C4-2B (cell line): ENCODE measurements at regions not wholly inside any gene's neighbourhood (a gene's known extent, or its start where the extent isn't known, plus 50 kb on each side); places are given as distances from the start of the nearest gene placed in this dataset.

Experiments used
- H3K27ac ChIP-seq: fragments of 450-650 bp; 2 replicates; pipeline ENCODE4 v1.5.1; 2017
- CTCF ChIP-seq: fragments of 450-650 bp; conservative IDR thresholded peaks from 2 replicates; pipeline ENCODE4 v1.5.1; 2017; ENCODE audit warnings: mild to moderate bottlenecking
- ZFX ChIP-seq: fragments of 450-650 bp; IDR thresholded peaks from 2 replicates; pipeline ENCODE4 v1.6.1; 2017

- H3K27ac ChIP-seq, result no peak overlapping the region
- TF ChIP-seq CTCF, result no peak
- TF ChIP-seq ZFX, result no peak
Measured at GRCh38 chr3:75076481-75076880, 462.0 kb upstream of the CNTN3 start.

- no peak overlapping the region for H3K27ac ChIP-seq
- no peak for TF ChIP-seq ZFX
- no peak for TF ChIP-seq CTCF
Measured at GRCh38 chr3:75078290-75078689, 463.8 kb upstream of the CNTN3 start.

DNA sequence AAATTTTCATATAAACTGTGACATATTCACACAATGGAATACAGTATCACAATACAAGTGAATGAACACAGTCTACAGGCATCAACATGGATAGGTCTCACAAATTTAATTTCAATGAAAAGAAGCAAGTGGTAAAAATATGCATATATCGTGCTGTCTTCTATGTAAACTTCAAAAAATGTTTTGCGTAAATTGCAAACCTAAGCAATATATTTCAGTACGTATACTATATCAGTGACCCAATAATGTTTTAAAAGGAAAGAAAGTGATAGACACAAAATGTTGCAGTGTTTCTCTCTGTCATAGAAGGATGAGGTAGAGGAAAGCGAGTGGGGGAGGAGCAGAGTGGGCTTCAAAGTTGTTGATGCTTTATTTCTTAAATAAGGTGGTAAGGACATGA lies 468.4 kb upstream of the CNTN3 start:
- no peak for TF ChIP-seq CTCF
- H3K27ac ChIP-seq, result no peak overlapping the region

DNA sequence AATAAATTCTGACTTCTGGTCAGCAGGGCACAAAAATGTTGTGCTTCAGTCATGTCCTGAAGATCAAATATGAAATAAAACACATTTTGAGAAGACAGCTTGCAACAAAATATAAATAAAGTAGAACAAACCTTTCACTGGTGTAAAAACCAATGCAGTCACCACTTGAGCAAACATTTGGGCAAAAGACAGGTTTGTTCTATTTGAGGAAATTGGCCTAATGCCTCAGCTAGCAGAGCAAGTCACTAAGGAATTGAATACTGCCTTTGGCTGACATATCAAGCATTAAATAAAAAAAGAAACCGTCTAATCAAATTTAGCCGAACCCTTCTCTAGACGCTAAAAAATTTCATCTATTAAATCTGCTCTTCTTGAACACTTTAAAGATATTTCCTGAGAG lies 475.4 kb upstream of the CNTN3 start:
- TF ChIP-seq CTCF (no peak), ZFX (no peak)
- H3K27ac ChIP-seq, result no peak overlapping the region

DNA sequence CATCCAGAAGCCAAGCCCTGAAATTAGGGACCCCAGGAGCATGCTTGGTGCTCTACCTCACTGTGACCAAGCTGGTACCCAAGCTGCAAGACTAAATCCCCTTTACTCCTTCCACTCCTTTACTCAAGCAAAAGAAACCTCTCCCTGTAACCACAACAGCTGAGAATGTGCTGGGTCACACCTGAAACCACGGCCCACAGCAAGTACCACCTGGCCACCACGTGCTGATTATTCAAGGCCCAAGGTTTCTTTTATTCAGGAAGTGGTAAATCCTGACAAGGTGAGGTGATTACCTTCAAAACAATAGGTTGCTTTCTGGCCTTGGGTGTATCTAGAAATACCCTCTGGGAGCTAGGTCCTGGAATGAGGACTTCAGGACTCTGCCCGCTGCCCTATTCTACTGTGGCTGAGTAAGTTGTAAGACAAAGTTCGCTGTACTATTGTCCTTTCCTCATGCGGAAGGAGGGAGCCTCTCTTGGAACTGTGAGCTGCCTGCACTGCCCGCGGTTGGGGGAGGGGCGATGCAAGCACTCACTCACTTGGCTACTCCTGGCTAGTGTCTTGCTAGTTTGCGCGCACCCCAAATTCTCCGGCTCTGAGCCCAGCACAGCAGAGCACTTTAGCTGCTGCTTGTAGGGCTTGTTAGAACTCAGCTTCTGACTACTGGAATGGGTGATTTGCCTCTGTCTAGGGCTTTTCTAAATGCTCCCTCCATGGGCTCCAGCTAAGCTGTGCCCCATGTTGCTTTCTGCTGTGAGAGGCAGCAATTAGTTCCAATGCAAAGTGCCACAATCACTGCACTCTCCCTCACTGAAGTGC lies 487.1 kb upstream of the CNTN3 start:
- no peak overlapping the region for H3K27ac ChIP-seq
- TF ChIP-seq ZFX (no peak), CTCF (no peak)

- no peak overlapping the region for H3K27ac ChIP-seq
- TF ChIP-seq ZFX (no peak), CTCF (no peak)
Measured at GRCh38 chr3:75110741-75111140, 496.3 kb upstream of the CNTN3 start.

- H3K27ac ChIP-seq, result no peak overlapping the region
- TF ChIP-seq ZFX, result no peak
- no peak for TF ChIP-seq CTCF
Measured at GRCh38 chr3:75115695-75116094, 501.2 kb upstream of the CNTN3 start.
